COR-L47 (cell line): ENCODE measurements at regions not wholly inside any gene's neighbourhood (a gene's known extent, or its start where the extent isn't known, plus 50 kb on each side); places are given as distances from the start of the nearest gene placed in this dataset.
"Not testable (repeated sequence)": the region's sequence is repeated elsewhere in the genome, so short reads cannot be mapped to it uniquely, and the experiment has no call there.

Experiments used
- DNase-seq: peaks from one replicate; lab custom pipeline; 2025; lab: John Stamatoyannopoulos, UW

- no peak for DNase-seq
These were observed 321.4 kb downstream of the FGFR2 start for GRCh38 chr10:121276822-121277221.

- not testable (repeated sequence) for DNase-seq
These were observed 319.9 kb downstream of the FGFR2 start for GRCh38 chr10:121278386-121278785.

- no peak for DNase-seq
These were observed 316.7 kb downstream of the FGFR2 start for GRCh38 chr10:121281576-121281975.

GRCh38 chr10:121282264-121282663 lies 316.0 kb downstream of the FGFR2 start:
- no peak for DNase-seq

- DNase-seq = no peak
These were observed 315.3 kb downstream of the FGFR2 start for GRCh38 chr10:121282797-121283515.

GRCh38 chr10:121284936-121285335 lies 313.3 kb downstream of the FGFR2 start:
- DNase-seq = peak; percentile 5

GRCh38 chr10:121285406-121286196 lies 312.6 kb downstream of the FGFR2 start:
- DNase-seq = no peak

- DNase-seq = no peak
These were observed 310.2 kb downstream of the FGFR2 start for GRCh38 chr10:121288011-121288410.

- no peak for DNase-seq
These were observed 309.2 kb downstream of the FGFR2 start for GRCh38 chr10:121288864-121289661.

- no peak for DNase-seq
These were observed 308.4 kb downstream of the FGFR2 start for GRCh38 chr10:121289800-121290199.

- DNase-seq = no peak
These were observed 307.6 kb downstream of the FGFR2 start for GRCh38 chr10:121290674-121291073.

- no peak for DNase-seq
These were observed 306.9 kb downstream of the FGFR2 start for GRCh38 chr10:121291376-121291775.

- no peak for DNase-seq
These were observed 306.4 kb downstream of the FGFR2 start for GRCh38 chr10:121291823-121292222.

GRCh38 chr10:121292321-121292720 lies 305.9 kb downstream of the FGFR2 start:
- DNase-seq = no peak

GRCh38 chr10:121293110-121293509 lies 305.1 kb downstream of the FGFR2 start:
- no peak for DNase-seq

GRCh38 chr10:121294630-121295029 lies 303.6 kb downstream of the FGFR2 start:
- no peak for DNase-seq

- no peak for DNase-seq
These were observed 301.9 kb downstream of the FGFR2 start for GRCh38 chr10:121296378-121296777.

- DNase-seq = no peak
These were observed 301.2 kb downstream of the FGFR2 start for GRCh38 chr10:121296881-121297585.

GRCh38 chr10:121300723-121301122 lies 297.5 kb downstream of the FGFR2 start:
- DNase-seq = no peak

- DNase-seq = no peak
These were observed 295.6 kb downstream of the FGFR2 start for GRCh38 chr10:121302541-121303180.

- no peak for DNase-seq
These were observed 294.9 kb downstream of the FGFR2 start for GRCh38 chr10:121303287-121303890.
